ENCODE measurements at regions not wholly inside any gene's neighbourhood (a gene's known extent, or its start where the extent isn't known, plus 50 kb on each side); places are given as distances from the start of the nearest gene placed in this dataset.

DNA sequence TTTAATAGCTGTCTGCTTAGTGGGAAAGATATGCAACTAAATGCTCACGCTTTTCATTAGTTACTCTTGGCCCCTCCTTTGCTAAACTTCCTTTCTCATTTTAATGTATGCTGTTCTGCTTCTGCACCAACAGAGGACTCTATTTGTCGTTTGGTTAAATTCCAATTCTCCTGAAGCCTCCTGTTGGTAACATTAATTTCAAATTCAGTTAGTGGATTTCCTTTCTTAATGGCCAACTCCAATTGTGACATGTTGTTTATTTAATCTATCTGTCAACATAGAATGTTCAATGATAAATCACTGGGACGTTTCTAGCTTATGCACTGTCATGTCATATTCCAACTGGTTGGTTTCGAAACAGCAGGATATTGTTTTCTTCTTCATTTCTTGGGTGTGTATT lies 467.4 kb upstream of the BCHE start:
- Histone ChIP-seq H3K4me3 (replicated peaks in 1 of 4; ENCODE audit: control extremely low read depth in 1 of 4, insufficient read depth in 1 of 4, low read depth in 3 of 4, low read length in 4 of 4) (no peak overlapping the region), H3K36me3 (ENCODE audit: control insufficient read depth, insufficient read depth, low read length) (no peaks in the 10 kb centered on the region), H3K9ac (ENCODE audit: insufficient read depth, low read length) (no peak overlapping the region), H3K79me2 (ENCODE audit: control insufficient read depth, insufficient read depth, low read length) (no peaks in the 10 kb centered on the region), H3K4me1 (ENCODE audit: control insufficient read depth, extremely low read depth, insufficient read depth, low read length) (no peaks in the 10 kb centered on the region), H3K4me2 (ENCODE audit: extremely low read depth, insufficient read depth, low read length) (no peak overlapping the region), H3K9me3 (ENCODE audit: control insufficient read depth, insufficient read depth, low read depth, low read length) (no peaks in the 10 kb centered on the region), H4K20me1 (ENCODE audit: control insufficient read depth, extremely low read depth, insufficient read depth, low read length) (no peaks in the 10 kb centered on the region), H3K27ac (ENCODE audit: insufficient read depth, low read length) (no peak overlapping the region), H3K27me3 (ENCODE audit: control insufficient read depth, insufficient read depth, low read length) (no peaks in the 10 kb centered on the region), H2AFZ (ENCODE audit: low read length) (no peak overlapping the region)
- DNase-seq (ENCODE audit: low read depth in 2 of 2), result no peak
- no peak for TF ChIP-seq EZH2 (IDR thresholded peaks at IDR 0.05; ENCODE audit: low read length, missing control alignments)
- TF ChIP-seq, protein P1, sequence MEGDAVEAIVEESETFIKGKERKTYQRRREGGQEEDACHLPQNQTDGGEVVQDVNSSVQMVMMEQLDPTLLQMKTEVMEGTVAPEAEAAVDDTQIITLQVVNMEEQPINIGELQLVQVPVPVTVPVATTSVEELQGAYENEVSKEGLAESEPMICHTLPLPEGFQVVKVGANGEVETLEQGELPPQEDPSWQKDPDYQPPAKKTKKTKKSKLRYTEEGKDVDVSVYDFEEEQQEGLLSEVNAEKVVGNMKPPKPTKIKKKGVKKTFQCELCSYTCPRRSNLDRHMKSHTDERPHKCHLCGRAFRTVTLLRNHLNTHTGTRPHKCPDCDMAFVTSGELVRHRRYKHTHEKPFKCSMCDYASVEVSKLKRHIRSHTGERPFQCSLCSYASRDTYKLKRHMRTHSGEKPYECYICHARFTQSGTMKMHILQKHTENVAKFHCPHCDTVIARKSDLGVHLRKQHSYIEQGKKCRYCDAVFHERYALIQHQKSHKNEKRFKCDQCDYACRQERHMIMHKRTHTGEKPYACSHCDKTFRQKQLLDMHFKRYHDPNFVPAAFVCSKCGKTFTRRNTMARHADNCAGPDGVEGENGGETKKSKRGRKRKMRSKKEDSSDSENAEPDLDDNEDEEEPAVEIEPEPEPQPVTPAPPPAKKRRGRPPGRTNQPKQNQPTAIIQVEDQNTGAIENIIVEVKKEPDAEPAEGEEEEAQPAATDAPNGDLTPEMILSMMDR (conservative IDR thresholded peaks at IDR 0.05 in 1 of 2, IDR thresholded peaks at IDR 0.05 in 1 of 2; ENCODE audit: low read depth in 1 of 2, low read length in 2 of 2), result no peak

DNA sequence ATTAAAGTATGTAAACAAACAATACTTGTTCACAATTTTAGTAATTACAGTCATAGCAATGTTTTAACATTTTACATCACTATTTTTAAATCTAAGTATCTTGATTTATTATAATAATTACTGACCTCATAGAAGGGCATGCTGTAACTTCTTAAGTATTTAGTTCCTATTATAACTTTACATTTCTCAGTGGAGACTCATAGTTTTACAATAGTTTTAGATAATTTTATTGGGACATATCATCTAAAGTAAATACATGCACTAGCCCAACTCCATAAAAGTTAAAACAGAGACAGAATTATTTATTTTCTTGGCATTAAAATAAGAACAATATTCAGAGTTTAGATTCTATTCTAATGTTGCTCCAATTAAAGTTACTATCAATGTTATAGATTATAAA lies 466.5 kb upstream of the BCHE start:
- Histone ChIP-seq H3K9ac (ENCODE audit: insufficient read depth, low read length) (no peak overlapping the region), H2AFZ (ENCODE audit: low read length) (no peak overlapping the region), H3K36me3 (ENCODE audit: control insufficient read depth, insufficient read depth, low read length) (no peaks in the 10 kb centered on the region), H3K4me3 (replicated peaks in 1 of 4; ENCODE audit: control extremely low read depth in 1 of 4, insufficient read depth in 1 of 4, low read depth in 3 of 4, low read length in 4 of 4) (no peak overlapping the region), H3K79me2 (ENCODE audit: control insufficient read depth, insufficient read depth, low read length) (no peaks in the 10 kb centered on the region), H3K9me3 (ENCODE audit: control insufficient read depth, insufficient read depth, low read depth, low read length) (no peaks in the 10 kb centered on the region), H3K27me3 (ENCODE audit: control insufficient read depth, insufficient read depth, low read length) (no peaks in the 10 kb centered on the region), H3K4me1 (ENCODE audit: control insufficient read depth, extremely low read depth, insufficient read depth, low read length) (no peaks in the 10 kb centered on the region), H3K27ac (ENCODE audit: insufficient read depth, low read length) (no peak overlapping the region), H3K4me2 (ENCODE audit: extremely low read depth, insufficient read depth, low read length) (no peak overlapping the region), H4K20me1 (ENCODE audit: control insufficient read depth, extremely low read depth, insufficient read depth, low read length) (no peaks in the 10 kb centered on the region)
- no peak for DNase-seq (ENCODE audit: low read depth in 2 of 2)
- no peak for TF ChIP-seq EZH2 (IDR thresholded peaks at IDR 0.05; ENCODE audit: low read length, missing control alignments)
- TF ChIP-seq, protein P1 (conservative IDR thresholded peaks at IDR 0.05 in 1 of 2, IDR thresholded peaks at IDR 0.05 in 1 of 2; ENCODE audit: low read depth in 1 of 2, low read length in 2 of 2), result no peak

DNA sequence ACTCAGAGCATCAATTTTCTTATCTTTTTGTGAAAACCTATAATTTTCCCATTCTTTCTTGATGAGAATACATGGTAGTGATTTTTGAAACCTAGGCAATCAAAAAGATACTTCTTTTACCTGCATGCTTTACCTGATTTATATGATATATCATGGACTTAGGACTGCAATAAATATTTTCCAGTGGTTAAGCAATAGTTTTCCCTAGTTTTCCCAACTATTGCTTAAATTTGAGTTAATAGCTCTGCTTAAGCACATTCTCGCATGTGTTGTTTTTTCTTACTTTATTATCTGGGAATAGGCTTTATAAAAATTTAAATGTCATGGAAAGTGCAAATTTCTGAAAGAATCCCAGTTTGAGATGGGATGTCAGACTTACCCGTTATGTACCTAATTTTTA lies 465.1 kb upstream of the BCHE start:
- H3K27ac ChIP-seq (ENCODE audit: insufficient read depth, low read length), result no peak overlapping the region
- H3K79me2 ChIP-seq (ENCODE audit: control insufficient read depth, insufficient read depth, low read length), result no peaks in the 10 kb centered on the region
- no peak for DNase-seq (ENCODE audit: low read depth in 2 of 2)
- no peaks in the 10 kb centered on the region for H3K9me3 ChIP-seq (ENCODE audit: control insufficient read depth, insufficient read depth, low read depth, low read length)
- no peak overlapping the region for H3K9ac ChIP-seq (ENCODE audit: insufficient read depth, low read length)
- no peaks in the 10 kb centered on the region for H3K36me3 ChIP-seq (ENCODE audit: control insufficient read depth, insufficient read depth, low read length)
- H4K20me1 ChIP-seq (ENCODE audit: control insufficient read depth, extremely low read depth, insufficient read depth, low read length), result no peaks in the 10 kb centered on the region
- H3K27me3 ChIP-seq (ENCODE audit: control insufficient read depth, insufficient read depth, low read length), result no peaks in the 10 kb centered on the region
- H3K4me1 ChIP-seq (ENCODE audit: control insufficient read depth, extremely low read depth, insufficient read depth, low read length), result no peaks in the 10 kb centered on the region
- H3K4me3 ChIP-seq (replicated peaks in 1 of 4; ENCODE audit: control extremely low read depth in 1 of 4, insufficient read depth in 1 of 4, low read depth in 3 of 4, low read length in 4 of 4), result no peak overlapping the region
- TF ChIP-seq EZH2 (IDR thresholded peaks at IDR 0.05; ENCODE audit: low read length, missing control alignments), result no peak
- TF ChIP-seq, protein P1 (conservative IDR thresholded peaks at IDR 0.05 in 1 of 2, IDR thresholded peaks at IDR 0.05 in 1 of 2; ENCODE audit: low read depth in 1 of 2, low read length in 2 of 2), result no peak
- no peak overlapping the region for H3K4me2 ChIP-seq (ENCODE audit: extremely low read depth, insufficient read depth, low read length)
- H2AFZ ChIP-seq (ENCODE audit: low read length), result no peak overlapping the region
